Activated naive CD4-positive, alpha-beta T cell treated with anti-CD3 and anti-CD28 coated beads, Interleukin-2, amount 50 U/mL, for 24 hours (primary cell): ENCODE measurements at regions not wholly inside any gene's neighbourhood (a gene's known extent, or its start where the extent isn't known, plus 50 kb on each side); places are given as distances from the start of the nearest gene placed in this dataset.
"Not testable (repeated sequence)": the region's sequence is repeated elsewhere in the genome, so short reads cannot be mapped to it uniquely, and the experiment has no call there.

ENCODE experiments used
- H3K27ac Mint-ChIP-seq: one replicate; pipeline ENCODE4 v1.8.0; 2021; ENCODE audit warnings: mild to moderate bottlenecking, mixed read lengths
- H3K27me3 Mint-ChIP-seq: one replicate; pipeline ENCODE4 v1.8.0; 2021; ENCODE audit warnings: mixed read lengths
- H3K36me3 Mint-ChIP-seq: one replicate; pipeline ENCODE4 v1.8.0; 2021; ENCODE audit warnings: mixed read lengths
- H3K4me1 Mint-ChIP-seq: one replicate; pipeline ENCODE4 v1.8.0; 2021; ENCODE audit warnings: mixed read lengths
- H3K4me3 Mint-ChIP-seq: one replicate; pipeline ENCODE4 v1.8.0; 2021; ENCODE audit warnings: mild to moderate bottlenecking, mixed read lengths
- H3K9me3 Mint-ChIP-seq: one replicate; pipeline ENCODE4 v1.8.0; 2021; ENCODE audit warnings: mixed read lengths

- no peak overlapping the region for H3K27ac Mint-ChIP-seq
- H3K36me3 Mint-ChIP-seq, result no peaks in the 10 kb centered on the region
- no peaks in the 10 kb centered on the region for H3K4me1 Mint-ChIP-seq
- H3K9me3 Mint-ChIP-seq, result no peaks in the 10 kb centered on the region
- peaks cover under 1% of the 10 kb centered on the region for H3K27me3 Mint-ChIP-seq
- H3K4me3 Mint-ChIP-seq, result no peak overlapping the region
Measured at GRCh38 chr6:40692337-40692736, 105.2 kb upstream of the LRFN2 start.

- peaks cover 5% of the 10 kb centered on the region for H3K27me3 Mint-ChIP-seq
- H3K27ac Mint-ChIP-seq, result no peak overlapping the region
- no peaks in the 10 kb centered on the region for H3K4me1 Mint-ChIP-seq
- no peaks in the 10 kb centered on the region for H3K36me3 Mint-ChIP-seq
- no peak overlapping the region for H3K4me3 Mint-ChIP-seq
- H3K9me3 Mint-ChIP-seq, result peaks cover 4% of the 10 kb centered on the region
Measured at GRCh38 chr6:40689185-40689584, 102.0 kb upstream of the LRFN2 start.

GRCh38 chr6:40688214-40688761 is 101.1 kb upstream of the LRFN2 start:
- H3K27ac Mint-ChIP-seq, result no peak overlapping the region
- H3K9me3 Mint-ChIP-seq, result peaks cover 4% of the 10 kb centered on the region
- no peak overlapping the region for H3K4me3 Mint-ChIP-seq
- H3K4me1 Mint-ChIP-seq, result no peaks in the 10 kb centered on the region
- no peaks in the 10 kb centered on the region for H3K36me3 Mint-ChIP-seq
- H3K27me3 Mint-ChIP-seq, result peaks cover 5% of the 10 kb centered on the region

GRCh38 chr6:40685862-40686261 is 98.7 kb upstream of the LRFN2 start:
- Mint-ChIP-seq H3K36me3 (no peaks in the 10 kb centered on the region), H3K9me3 (peaks cover 4% of the 10 kb centered on the region), H3K4me1 (no peaks in the 10 kb centered on the region), H3K27me3 (peaks cover 5% of the 10 kb centered on the region), H3K4me3 (no peak overlapping the region), H3K27ac (no peak overlapping the region)

GRCh38 chr6:40681622-40682021 is 94.5 kb upstream of the LRFN2 start:
- peaks cover 9% of the 10 kb centered on the region for H3K9me3 Mint-ChIP-seq
- H3K36me3 Mint-ChIP-seq, result peaks cover 3% of the 10 kb centered on the region
- H3K4me3 Mint-ChIP-seq, result no peak overlapping the region
- H3K27me3 Mint-ChIP-seq, result peaks cover 5% of the 10 kb centered on the region
- H3K4me1 Mint-ChIP-seq, result no peaks in the 10 kb centered on the region
- no peak overlapping the region for H3K27ac Mint-ChIP-seq

GRCh38 chr6:40678941-40679340 is 91.8 kb upstream of the LRFN2 start:
- Mint-ChIP-seq H3K9me3 (peaks cover 5% of the 10 kb centered on the region), H3K36me3 (peaks cover 3% of the 10 kb centered on the region), H3K27me3 (peaks cover 5% of the 10 kb centered on the region), H3K4me3 (no peak overlapping the region), H3K27ac (no peak overlapping the region), H3K4me1 (no peaks in the 10 kb centered on the region)

- no peaks in the 10 kb centered on the region for H3K4me1 Mint-ChIP-seq
- no peak overlapping the region for H3K4me3 Mint-ChIP-seq
- H3K27ac Mint-ChIP-seq, result no peak overlapping the region
- H3K27me3 Mint-ChIP-seq, result peaks cover 2% of the 10 kb centered on the region
- peaks cover 3% of the 10 kb centered on the region for H3K36me3 Mint-ChIP-seq
- peaks cover 5% of the 10 kb centered on the region for H3K9me3 Mint-ChIP-seq
Measured at GRCh38 chr6:40674170-40674569, 87.0 kb upstream of the LRFN2 start.

- H3K27me3 Mint-ChIP-seq, result peaks cover 2% of the 10 kb centered on the region
- no peaks in the 10 kb centered on the region for H3K9me3 Mint-ChIP-seq
- H3K36me3 Mint-ChIP-seq, result no peaks in the 10 kb centered on the region
- no peak overlapping the region for H3K27ac Mint-ChIP-seq
- no peak overlapping the region for H3K4me3 Mint-ChIP-seq
- no peaks in the 10 kb centered on the region for H3K4me1 Mint-ChIP-seq
Measured at GRCh38 chr6:40672087-40672486, 84.9 kb upstream of the LRFN2 start.

GRCh38 chr6:40671694-40672050 is 84.5 kb upstream of the LRFN2 start:
- Mint-ChIP-seq H3K27ac (no peak overlapping the region), H3K27me3 (peaks cover 2% of the 10 kb centered on the region), H3K4me1 (no peaks in the 10 kb centered on the region), H3K36me3 (no peaks in the 10 kb centered on the region), H3K9me3 (no peaks in the 10 kb centered on the region), H3K4me3 (no peak overlapping the region)

GRCh38 chr6:40671001-40671693 is 84.0 kb upstream of the LRFN2 start:
- H3K36me3 Mint-ChIP-seq, result peaks cover 2% of the 10 kb centered on the region
- H3K27ac Mint-ChIP-seq, result no peak overlapping the region
- no peak overlapping the region for H3K4me3 Mint-ChIP-seq
- no peaks in the 10 kb centered on the region for H3K4me1 Mint-ChIP-seq
- H3K9me3 Mint-ChIP-seq, result no peaks in the 10 kb centered on the region
- peaks cover 2% of the 10 kb centered on the region for H3K27me3 Mint-ChIP-seq

GRCh38 chr6:40669343-40669742 is 82.2 kb upstream of the LRFN2 start:
- H3K27me3 Mint-ChIP-seq, result no peaks in the 10 kb centered on the region
- H3K4me3 Mint-ChIP-seq, result no peak overlapping the region
- peaks cover 4% of the 10 kb centered on the region for H3K9me3 Mint-ChIP-seq
- peaks cover 2% of the 10 kb centered on the region for H3K36me3 Mint-ChIP-seq
- H3K27ac Mint-ChIP-seq, result no peak overlapping the region
- H3K4me1 Mint-ChIP-seq, result no peaks in the 10 kb centered on the region

GRCh38 chr6:40668203-40668602 is 81.0 kb upstream of the LRFN2 start:
- Mint-ChIP-seq H3K36me3 (peaks cover 6% of the 10 kb centered on the region), H3K4me3 (no peak overlapping the region), H3K27ac (no peak overlapping the region), H3K9me3 (peaks cover 9% of the 10 kb centered on the region), H3K27me3 (no peaks in the 10 kb centered on the region), H3K4me1 (no peaks in the 10 kb centered on the region)

- Mint-ChIP-seq H3K36me3 (peaks cover 6% of the 10 kb centered on the region), H3K4me3 (no peak overlapping the region), H3K27me3 (no peaks in the 10 kb centered on the region), H3K9me3 (peaks cover 9% of the 10 kb centered on the region), H3K27ac (no peak overlapping the region), H3K4me1 (no peaks in the 10 kb centered on the region)
Measured at GRCh38 chr6:40666530-40666929, 79.4 kb upstream of the LRFN2 start.

- Mint-ChIP-seq H3K36me3 (peaks cover 6% of the 10 kb centered on the region), H3K4me1 (no peaks in the 10 kb centered on the region), H3K9me3 (peaks cover 9% of the 10 kb centered on the region), H3K27me3 (peaks cover 1% of the 10 kb centered on the region), H3K4me3 (no peak overlapping the region), H3K27ac (no peak overlapping the region)
Measured at GRCh38 chr6:40661726-40662125, 74.6 kb upstream of the LRFN2 start.

- not testable (repeated sequence) for H3K27ac Mint-ChIP-seq, H3K27me3 Mint-ChIP-seq, H3K9me3 Mint-ChIP-seq, H3K36me3 Mint-ChIP-seq, H3K4me1 Mint-ChIP-seq, H3K4me3 Mint-ChIP-seq
Measured at GRCh38 chr6:40656772-40657171, 69.6 kb upstream of the LRFN2 start.

- H3K9me3 Mint-ChIP-seq, result no peaks in the 10 kb centered on the region
- no peaks in the 10 kb centered on the region for H3K36me3 Mint-ChIP-seq
- H3K4me1 Mint-ChIP-seq, result no peaks in the 10 kb centered on the region
- no peak overlapping the region for H3K27ac Mint-ChIP-seq
- H3K27me3 Mint-ChIP-seq, result no peaks in the 10 kb centered on the region
- no peak overlapping the region for H3K4me3 Mint-ChIP-seq
Measured at GRCh38 chr6:40654828-40655227, 67.7 kb upstream of the LRFN2 start.

- peaks cover 5% of the 10 kb centered on the region for H3K27me3 Mint-ChIP-seq
- H3K9me3 Mint-ChIP-seq, result no peaks in the 10 kb centered on the region
- H3K36me3 Mint-ChIP-seq, result no peaks in the 10 kb centered on the region
Measured at GRCh38 chr6:40645043-40645442, 57.9 kb upstream of the LRFN2 start.

More at GRCh38 chr6:40645043-40645442, 57.9 kb upstream of the LRFN2 start:
- H3K4me1 Mint-ChIP-seq, result peaks cover 16% of the 10 kb centered on the region
- no peak overlapping the region for H3K4me3 Mint-ChIP-seq
- H3K27ac Mint-ChIP-seq, result no peak overlapping the region
